ENCODE measurements at regions not wholly inside any gene's neighbourhood (a gene's known extent, or its start where the extent isn't known, plus 50 kb on each side); places are given as distances from the start of the nearest gene placed in this dataset.

- no peak overlapping the region for H3K27ac ChIP-seq
- TF ChIP-seq, protein P1, sequence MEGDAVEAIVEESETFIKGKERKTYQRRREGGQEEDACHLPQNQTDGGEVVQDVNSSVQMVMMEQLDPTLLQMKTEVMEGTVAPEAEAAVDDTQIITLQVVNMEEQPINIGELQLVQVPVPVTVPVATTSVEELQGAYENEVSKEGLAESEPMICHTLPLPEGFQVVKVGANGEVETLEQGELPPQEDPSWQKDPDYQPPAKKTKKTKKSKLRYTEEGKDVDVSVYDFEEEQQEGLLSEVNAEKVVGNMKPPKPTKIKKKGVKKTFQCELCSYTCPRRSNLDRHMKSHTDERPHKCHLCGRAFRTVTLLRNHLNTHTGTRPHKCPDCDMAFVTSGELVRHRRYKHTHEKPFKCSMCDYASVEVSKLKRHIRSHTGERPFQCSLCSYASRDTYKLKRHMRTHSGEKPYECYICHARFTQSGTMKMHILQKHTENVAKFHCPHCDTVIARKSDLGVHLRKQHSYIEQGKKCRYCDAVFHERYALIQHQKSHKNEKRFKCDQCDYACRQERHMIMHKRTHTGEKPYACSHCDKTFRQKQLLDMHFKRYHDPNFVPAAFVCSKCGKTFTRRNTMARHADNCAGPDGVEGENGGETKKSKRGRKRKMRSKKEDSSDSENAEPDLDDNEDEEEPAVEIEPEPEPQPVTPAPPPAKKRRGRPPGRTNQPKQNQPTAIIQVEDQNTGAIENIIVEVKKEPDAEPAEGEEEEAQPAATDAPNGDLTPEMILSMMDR (IDR thresholded peaks at IDR 0.05; ENCODE audit: low read depth, low read length) = no peak
- H3K27me3 ChIP-seq = no peaks in the 10 kb centered on the region
- H3K9me3 ChIP-seq (ENCODE audit: low read depth) = no peaks in the 10 kb centered on the region
- H3K4me1 ChIP-seq (ENCODE audit: low read depth) = no peaks in the 10 kb centered on the region
- DNase-seq (ENCODE audit: low read depth in 1 of 2, low spot score in 1 of 2) = no peak
- no peaks in the 10 kb centered on the region for H3K36me3 ChIP-seq
- H3K4me3 ChIP-seq = no peak overlapping the region
These were observed 68.9 kb upstream of the LPAR1 start for GRCh38 chr9:111107141-111107540.

GRCh38 chr9:111106202-111106601, 67.9 kb upstream of the LPAR1 start:
- Histone ChIP-seq H3K27me3 (no peaks in the 10 kb centered on the region), H3K9me3 (ENCODE audit: low read depth) (no peaks in the 10 kb centered on the region), H3K4me3 (no peak overlapping the region), H3K36me3 (no peaks in the 10 kb centered on the region), H3K27ac (no peak overlapping the region), H3K4me1 (ENCODE audit: low read depth) (no peaks in the 10 kb centered on the region)
- TF ChIP-seq, protein P1 (IDR thresholded peaks at IDR 0.05; ENCODE audit: low read depth, low read length) = no peak
- DNase-seq (ENCODE audit: low read depth in 1 of 2, low spot score in 1 of 2) = no peak

GRCh38 chr9:111102793-111103464, 64.7 kb upstream of the LPAR1 start:
- no peak overlapping the region for H3K4me3 ChIP-seq
- DNase-seq (ENCODE audit: low read depth in 1 of 2, low spot score in 1 of 2) = peak in 1 of 2 donors; percentile 21
- TF ChIP-seq, protein P1 (IDR thresholded peaks at IDR 0.05; ENCODE audit: low read depth, low read length) = no peak
- no peak overlapping the region for H3K27ac ChIP-seq
- no peaks in the 10 kb centered on the region for H3K27me3 ChIP-seq
- H3K9me3 ChIP-seq (ENCODE audit: low read depth) = no peaks in the 10 kb centered on the region
- no peaks in the 10 kb centered on the region for H3K4me1 ChIP-seq (ENCODE audit: low read depth)
- no peaks in the 10 kb centered on the region for H3K36me3 ChIP-seq

DNA sequence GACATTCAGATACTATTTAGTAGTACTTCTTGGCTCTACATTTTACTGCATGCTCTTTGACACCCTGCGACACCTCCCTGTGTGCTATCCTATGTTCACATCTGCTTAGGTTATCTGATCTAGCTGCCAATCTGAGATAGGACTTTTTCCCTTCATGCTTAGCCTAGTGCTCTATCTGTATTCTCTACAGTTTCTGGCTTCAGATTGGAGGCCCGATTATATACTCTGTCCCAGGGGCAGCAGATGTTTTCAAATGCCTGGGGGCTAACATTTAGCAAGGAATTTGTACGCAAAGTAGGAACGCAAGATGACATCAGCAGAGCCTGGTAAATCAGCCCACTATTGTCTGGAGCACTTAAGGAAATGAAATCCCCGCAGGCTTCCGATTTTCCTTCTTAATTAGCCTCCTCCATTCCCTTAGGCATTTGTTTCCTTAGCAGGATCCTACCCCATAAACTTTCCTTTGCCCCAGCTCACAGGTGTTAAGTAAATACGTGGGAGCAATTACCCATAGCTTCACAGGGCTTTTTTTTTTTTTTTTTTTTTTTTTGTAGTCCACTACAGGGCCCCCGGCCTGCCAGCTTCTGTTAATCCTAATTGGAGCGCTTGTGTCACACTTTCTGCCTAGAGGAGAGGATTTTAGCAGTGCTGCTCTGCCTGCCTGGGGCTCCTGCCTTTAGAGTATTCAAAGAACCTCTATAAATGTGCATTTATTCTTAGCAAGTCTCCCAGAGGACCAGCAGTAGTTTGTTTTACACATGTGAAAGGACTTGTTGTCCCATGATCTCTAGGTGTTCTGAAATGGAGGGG, 61.1 kb upstream of the LPAR1 start:
- TF ChIP-seq, protein P1 (IDR thresholded peaks at IDR 0.05; ENCODE audit: low read depth, low read length) = no peak
- Histone ChIP-seq H3K36me3 (no peaks in the 10 kb centered on the region), H3K4me3 (no peak overlapping the region), H3K4me1 (ENCODE audit: low read depth) (no peaks in the 10 kb centered on the region), H3K27ac (no peak overlapping the region), H3K27me3 (no peaks in the 10 kb centered on the region), H3K9me3 (ENCODE audit: low read depth) (no peaks in the 10 kb centered on the region)
- no peak for DNase-seq (ENCODE audit: low read depth in 1 of 2, low spot score in 1 of 2)

- no peak for DNase-seq (ENCODE audit: low read depth in 1 of 2, low spot score in 1 of 2)
- Histone ChIP-seq H3K27me3 (no peaks in the 10 kb centered on the region), H3K27ac (no peak overlapping the region), H3K9me3 (ENCODE audit: low read depth) (no peaks in the 10 kb centered on the region), H3K4me1 (ENCODE audit: low read depth) (no peaks in the 10 kb centered on the region), H3K36me3 (no peaks in the 10 kb centered on the region), H3K4me3 (no peak overlapping the region)
- TF ChIP-seq, protein P1 (IDR thresholded peaks at IDR 0.05; ENCODE audit: low read depth, low read length) = no peak
These were observed 59.8 kb upstream of the LPAR1 start for GRCh38 chr9:111098093-111098492.

Measured in cardiac muscle cell (in vitro differentiated cells and primary cell).